SU-DHL-6 (cell line): ENCODE measurements at regions not wholly inside any gene's neighbourhood (a gene's known extent, or its start where the extent isn't known, plus 50 kb on each side); places are given as distances from the start of the nearest gene placed in this dataset.

Source experiments
- H2AFZ ChIP-seq: fragments of 200-600 bp; sonication (generic); 2 replicates; pipeline ENCODE4 v1.6.1; 2014; ENCODE audit warnings: low read depth, mild to moderate bottlenecking, moderate library complexity, mixed read lengths, antibody characterized with exemption, low read length; ENCODE audit not compliant: severe bottlenecking
- H3F3A ChIP-seq: fragments of 200-600 bp; shearing (Covaris generic); 2 replicates; pipeline ENCODE4 v1.6.0; 2016; ENCODE audit warnings: antibody characterized with exemption, mild to moderate bottlenecking; ENCODE audit not compliant: insufficient read depth
- H3K27ac ChIP-seq: fragments of 200-600 bp; sonication (generic); 2 replicates; pipeline ENCODE4 v1.5.1; 2016; ENCODE audit warnings: low read depth, mild to moderate bottlenecking, low read length, moderate library complexity, mixed read lengths
- H3K27me3 ChIP-seq: fragments of 200-600 bp; sonication (generic), shearing (Covaris generic); 2 replicates; pipeline ENCODE4 v1.6.0; 2014; ENCODE audit warnings: mild to moderate bottlenecking, low read length
- H3K36me3 ChIP-seq: fragments of 200-600 bp; sonication (generic); 2 replicates; pipeline ENCODE4 v1.6.1; 2014; ENCODE audit warnings: mild to moderate bottlenecking, low read length, mixed read lengths
- H3K4me2 ChIP-seq: fragments of 300-600, 200-600 bp; shearing (Covaris generic), sonication (generic); 2 replicates; pipeline ENCODE4 v1.6.0; 2014; ENCODE audit warnings: low read length, low read depth, mild to moderate bottlenecking; ENCODE audit not compliant: poor library complexity, severe bottlenecking
- H3K4me3 ChIP-seq: fragments of 200-600 bp; sonication (generic); 2 replicates; pipeline ENCODE4 v1.5.1; 2014; ENCODE audit warnings: antibody characterized with exemption, low read length, mild to moderate bottlenecking, mixed read lengths; ENCODE audit not compliant: insufficient read depth, poor library complexity, severe bottlenecking
- H3K79me2 ChIP-seq: fragments of 200-600 bp; sonication (generic); 2 replicates; pipeline ENCODE4 v1.6.1; 2014; ENCODE audit warnings: mild to moderate bottlenecking, low read length, moderate library complexity; ENCODE audit not compliant: insufficient read depth
- H3K9ac ChIP-seq: fragments of 200-600 bp; sonication (generic); 2 replicates; pipeline ENCODE4 v1.7.0; 2014; ENCODE audit warnings: mild to moderate bottlenecking, low read length
- H3K9me2 ChIP-seq: fragments of 200-600 bp; sonication (generic); replicated peaks from 2 replicates; pipeline ENCODE4 v1.6.1; 2014; ENCODE audit warnings: low read length; ENCODE audit not compliant: insufficient read depth
- H3K9me3 ChIP-seq: fragments of 200-600 bp; sonication (generic); 2 replicates; pipeline ENCODE4 v1.6.1; 2014; ENCODE audit warnings: low read length, mixed read lengths; ENCODE audit not compliant: insufficient read depth
- H4K20me1 ChIP-seq: fragments of 200-600 bp; sonication (generic); 2 replicates; pipeline ENCODE4 v1.6.1; 2014; ENCODE audit warnings: low read depth, mild to moderate bottlenecking, antibody characterized with exemption, low read length, moderate library complexity, mixed read lengths
- EZH2phosphoT487 ChIP-seq: fragments of 200-600 bp; sonication (generic), shearing (Covaris generic); conservative IDR thresholded peaks from 2 replicates; pipeline ENCODE4 v1.6.1; 2018; ENCODE audit warnings: mild to moderate bottlenecking, antibody characterized with exemption, low read length, moderate library complexity, mixed read lengths
- TF ChIP-seq, protein P1 (sequence below): fragments of 200-600 bp; sonication (generic); IDR thresholded peaks from one replicate; pipeline ENCODE4 v1.5.1; 2017; ENCODE audit warnings: antibody characterized with exemption, mild to moderate bottlenecking, low read length, moderate library complexity; ENCODE audit not compliant: insufficient read depth, poor library complexity, severe bottlenecking

DNA sequence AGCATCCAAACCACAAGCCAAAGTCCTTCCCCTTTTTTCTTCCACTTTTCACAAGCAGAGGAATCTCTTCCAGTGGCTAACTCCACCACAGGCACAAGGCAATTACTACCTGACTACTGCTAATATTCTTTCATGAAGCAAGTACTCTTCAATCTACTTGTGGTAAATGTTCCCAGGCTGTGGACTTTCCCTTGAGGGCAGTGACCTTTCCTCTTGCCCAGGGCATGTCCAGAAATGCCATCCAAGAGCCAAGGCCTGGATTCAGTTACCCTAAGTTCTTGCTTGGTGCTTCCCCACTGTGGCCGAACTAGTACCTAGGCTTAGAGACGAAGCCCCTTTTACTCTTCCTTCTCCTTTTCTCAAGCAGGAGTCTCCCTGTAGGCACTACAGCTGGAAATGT lies 400.7 kb downstream of the DCAF12L2 start:
- TF ChIP-seq, protein P1, sequence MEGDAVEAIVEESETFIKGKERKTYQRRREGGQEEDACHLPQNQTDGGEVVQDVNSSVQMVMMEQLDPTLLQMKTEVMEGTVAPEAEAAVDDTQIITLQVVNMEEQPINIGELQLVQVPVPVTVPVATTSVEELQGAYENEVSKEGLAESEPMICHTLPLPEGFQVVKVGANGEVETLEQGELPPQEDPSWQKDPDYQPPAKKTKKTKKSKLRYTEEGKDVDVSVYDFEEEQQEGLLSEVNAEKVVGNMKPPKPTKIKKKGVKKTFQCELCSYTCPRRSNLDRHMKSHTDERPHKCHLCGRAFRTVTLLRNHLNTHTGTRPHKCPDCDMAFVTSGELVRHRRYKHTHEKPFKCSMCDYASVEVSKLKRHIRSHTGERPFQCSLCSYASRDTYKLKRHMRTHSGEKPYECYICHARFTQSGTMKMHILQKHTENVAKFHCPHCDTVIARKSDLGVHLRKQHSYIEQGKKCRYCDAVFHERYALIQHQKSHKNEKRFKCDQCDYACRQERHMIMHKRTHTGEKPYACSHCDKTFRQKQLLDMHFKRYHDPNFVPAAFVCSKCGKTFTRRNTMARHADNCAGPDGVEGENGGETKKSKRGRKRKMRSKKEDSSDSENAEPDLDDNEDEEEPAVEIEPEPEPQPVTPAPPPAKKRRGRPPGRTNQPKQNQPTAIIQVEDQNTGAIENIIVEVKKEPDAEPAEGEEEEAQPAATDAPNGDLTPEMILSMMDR, result no peak
- TF ChIP-seq EZH2phosphoT487, result no peak
- H3K9ac ChIP-seq, result no peak overlapping the region
- no peaks in the 10 kb centered on the region for H3K27me3 ChIP-seq
- H3K4me3 ChIP-seq, result no peak overlapping the region
- no peak overlapping the region for H3K27ac ChIP-seq
- no peaks in the 10 kb centered on the region for H3K79me2 ChIP-seq
- H3K36me3 ChIP-seq, result no peaks in the 10 kb centered on the region
- no peaks in the 10 kb centered on the region for H3K9me2 ChIP-seq
- no peaks in the 10 kb centered on the region for H4K20me1 ChIP-seq
- H2AFZ ChIP-seq, result no peak overlapping the region
- no peaks in the 10 kb centered on the region for H3F3A ChIP-seq
- no peak overlapping the region for H3K4me2 ChIP-seq
- no peaks in the 10 kb centered on the region for H3K9me3 ChIP-seq

GRCh38 chrX:125769628-125770027 lies 396.5 kb downstream of the DCAF12L2 start:
- Histone ChIP-seq H3K9ac (no peak overlapping the region), H3K27ac (no peak overlapping the region), H3F3A (no peaks in the 10 kb centered on the region)

GRCh38 chrX:125778261-125778660 lies 387.8 kb downstream of the DCAF12L2 start:
- no peaks in the 10 kb centered on the region for H3K9me3 ChIP-seq
- no peak overlapping the region for H3K9ac ChIP-seq
- no peak overlapping the region for H3K4me3 ChIP-seq
- H4K20me1 ChIP-seq, result no peaks in the 10 kb centered on the region
- H2AFZ ChIP-seq, result no peak overlapping the region
- H3K36me3 ChIP-seq, result no peaks in the 10 kb centered on the region
- no peaks in the 10 kb centered on the region for H3K79me2 ChIP-seq
- no peak for TF ChIP-seq EZH2phosphoT487
- TF ChIP-seq, protein P1, result no peak
- no peaks in the 10 kb centered on the region for H3F3A ChIP-seq
- H3K27ac ChIP-seq, result no peak overlapping the region
- no peaks in the 10 kb centered on the region for H3K9me2 ChIP-seq
- H3K4me2 ChIP-seq, result no peak overlapping the region
- no peaks in the 10 kb centered on the region for H3K27me3 ChIP-seq

More at GRCh38 chrX:125769628-125770027, 396.5 kb downstream of the DCAF12L2 start:
- Histone ChIP-seq H3K9me2 (no peaks in the 10 kb centered on the region), H3K4me2 (no peak overlapping the region), H3K27me3 (no peaks in the 10 kb centered on the region), H3K79me2 (no peaks in the 10 kb centered on the region), H4K20me1 (no peaks in the 10 kb centered on the region), H3K9me3 (no peaks in the 10 kb centered on the region), H2AFZ (no peak overlapping the region), H3K4me3 (no peak overlapping the region), H3K36me3 (no peaks in the 10 kb centered on the region)
- TF ChIP-seq, protein P1, result no peak
- no peak for TF ChIP-seq EZH2phosphoT487
